Colonic mucosa (tissue), 4 donors: ENCODE measurements at regions not wholly inside any gene's neighbourhood (a gene's known extent, or its start where the extent isn't known, plus 50 kb on each side); places are given as distances from the start of the nearest gene placed in this dataset.

ENCODE experiments used
- DNase-seq: peaks from one replicate; pipeline ENCODE4 v3.0.0-alpha.2; 2020
- H3K27ac ChIP-seq: fragments of 200-600 bp; one replicate; pipeline ENCODE4 v1.8.0; 2021
- H3K27me3 ChIP-seq: fragments of 200-600 bp; one replicate; pipeline ENCODE4 v1.8.0; 2021
- H3K36me3 ChIP-seq: fragments of 200-600 bp; one replicate; pipeline ENCODE4 v1.8.0; 2021
- H3K4me1 ChIP-seq: fragments of 200-600 bp; one replicate; pipeline ENCODE4 v1.8.0; 2021; ENCODE audit warnings: mild to moderate bottlenecking
- H3K4me3 ChIP-seq: fragments of 200-600 bp; one replicate; pipeline ENCODE4 v1.8.0; 2021
- H3K9ac ChIP-seq, 2 donors: one replicate each; pipeline ENCODE4 v1.7.0; 2013; ENCODE audit warnings: control low read depth in 2 of 2, low read depth in 2 of 2, low read length in 2 of 2
- H3K9me3 ChIP-seq: fragments of 200-600 bp; one replicate; pipeline ENCODE4 v1.8.0; 2021
- CTCF ChIP-seq: fragments of 200-600 bp; IDR thresholded peaks from one replicate; pipeline ENCODE4 v1.8.0; 2022; ENCODE audit warnings: antibody characterized with exemption, mild to moderate bottlenecking
- intact Hi-C: fragments of 100-400 bp; cut with DNase I; formaldehyde crosslinking; loops from one replicate; pipeline ENCODE4 v1.14.1; 2022
- donor health status: healthy.
- donor health status: DM: no; HTN: no; CAD: no.
- donor health status: DM: no; HTN: no; CAD: no.

GRCh38 chr4:181043486-181043885, 1199.7 kb upstream of the TENM3 start:
- Histone ChIP-seq H3K27me3 (no peaks in the 10 kb centered on the region), H3K4me3 (no peak overlapping the region), H3K36me3 (no peaks in the 10 kb centered on the region), H3K4me1 (no peaks in the 10 kb centered on the region), H3K27ac (no peak overlapping the region), H3K9me3 (no peaks in the 10 kb centered on the region), H3K9ac (no peak overlapping the region)
- DNase-seq: no peak
- intact Hi-C loops: no loop called here
- TF ChIP-seq CTCF: no peak

- H3K9me3 ChIP-seq: no peaks in the 10 kb centered on the region
- no peak for TF ChIP-seq CTCF
- intact Hi-C loops: no loop called here
- H3K4me3 ChIP-seq: no peak overlapping the region
- no peaks in the 10 kb centered on the region for H3K27me3 ChIP-seq
- no peaks in the 10 kb centered on the region for H3K4me1 ChIP-seq
- no peaks in the 10 kb centered on the region for H3K36me3 ChIP-seq
- DNase-seq: no peak
- no peak overlapping the region for H3K27ac ChIP-seq
- no peak overlapping the region for H3K9ac ChIP-seq
Observed at GRCh38 chr4:181046809-181047208, 1196.4 kb upstream of the TENM3 start.

GRCh38 chr4:181051931-181052330, 1191.3 kb upstream of the TENM3 start:
- no peaks in the 10 kb centered on the region for H3K4me1 ChIP-seq

GRCh38 chr4:181061787-181062186, 1181.4 kb upstream of the TENM3 start:
- H3K9ac ChIP-seq: no peak overlapping the region
- no peaks in the 10 kb centered on the region for H3K27me3 ChIP-seq
- no peak for DNase-seq
- intact Hi-C loops: no loop called here
- no peaks in the 10 kb centered on the region for H3K36me3 ChIP-seq
- H3K9me3 ChIP-seq: no peaks in the 10 kb centered on the region
- no peak for TF ChIP-seq CTCF
- no peaks in the 10 kb centered on the region for H3K4me1 ChIP-seq
- H3K27ac ChIP-seq: no peak overlapping the region
- H3K4me3 ChIP-seq: no peak overlapping the region

More at GRCh38 chr4:181051931-181052330, 1191.3 kb upstream of the TENM3 start:
- DNase-seq: no peak
- Histone ChIP-seq H3K9ac (no peak overlapping the region), H3K36me3 (no peaks in the 10 kb centered on the region), H3K27ac (no peak overlapping the region), H3K4me3 (no peak overlapping the region), H3K9me3 (no peaks in the 10 kb centered on the region), H3K27me3 (no peaks in the 10 kb centered on the region)
- TF ChIP-seq CTCF: no peak
- intact Hi-C loops: no loop called here

GRCh38 chr4:181063212-181063611, 1180.0 kb upstream of the TENM3 start:
- Histone ChIP-seq H3K27ac (no peak overlapping the region), H3K9me3 (no peaks in the 10 kb centered on the region), H3K4me1 (no peaks in the 10 kb centered on the region), H3K36me3 (no peaks in the 10 kb centered on the region), H3K9ac (no peak overlapping the region), H3K27me3 (no peaks in the 10 kb centered on the region), H3K4me3 (no peak overlapping the region)
- TF ChIP-seq CTCF: no peak
- DNase-seq: no peak
- intact Hi-C loops: no loop called here

- TF ChIP-seq CTCF: no peak
- Histone ChIP-seq H3K9me3 (no peaks in the 10 kb centered on the region), H3K9ac (no peak overlapping the region), H3K4me1 (no peaks in the 10 kb centered on the region), H3K27me3 (no peaks in the 10 kb centered on the region), H3K4me3 (no peak overlapping the region), H3K27ac (no peak overlapping the region), H3K36me3 (no peaks in the 10 kb centered on the region)
- no peak for DNase-seq
- intact Hi-C loops: no loop called here
Observed at GRCh38 chr4:181077341-181077740, 1165.9 kb upstream of the TENM3 start.
